OCI-LY7 (cell line): ENCODE measurements at regions not wholly inside any gene's neighbourhood (a gene's known extent, or its start where the extent isn't known, plus 50 kb on each side); places are given as distances from the start of the nearest gene placed in this dataset.

Source experiments
- CTCF ChIP-seq: fragments of 200-600 bp; sonication (generic); conservative IDR thresholded peaks from 2 replicates; pipeline ENCODE4 v1.5.1; 2014; ENCODE audit warnings: mild to moderate bottlenecking, antibody characterized with exemption, low read length, moderate library complexity, mixed read lengths
- EZH2phosphoT487 ChIP-seq: fragments of 200-600 bp; sonication (generic); IDR thresholded peaks from 2 replicates; pipeline ENCODE4 v1.6.1; 2018; ENCODE audit warnings: low read depth, borderline replicate concordance, mild to moderate bottlenecking, mixed run types, antibody characterized with exemption, low read length, moderate library complexity, mixed read lengths

GRCh38 chr2:234627308-234627707, 130.4 kb upstream of the ARL4C start:
- no peak for TF ChIP-seq EZH2phosphoT487
- no peak for TF ChIP-seq CTCF
